AG10803 (cell line): ENCODE measurements at regions not wholly inside any gene's neighbourhood (a gene's known extent, or its start where the extent isn't known, plus 50 kb on each side); places are given as distances from the start of the nearest gene placed in this dataset.
"Not testable (repeated sequence)": the region's sequence is repeated elsewhere in the genome, so short reads cannot be mapped to it uniquely, and the experiment has no call there.

Source experiments
- DNase-seq: peaks from one replicate; pipeline ENCODE4 v3.0.0; 2010; ENCODE audit warnings: low read depth
- H3K4me3 ChIP-seq: 2 replicates; pipeline ENCODE4 v1.5.1; 2011; ENCODE audit warnings: mild to moderate bottlenecking, low read length, control low read depth
- CTCF ChIP-seq: conservative IDR thresholded peaks from 2 replicates; pipeline ENCODE4 v1.5.1; 2011; ENCODE audit warnings: mild to moderate bottlenecking, low read length, control low read depth, inconsistent platforms

DNA sequence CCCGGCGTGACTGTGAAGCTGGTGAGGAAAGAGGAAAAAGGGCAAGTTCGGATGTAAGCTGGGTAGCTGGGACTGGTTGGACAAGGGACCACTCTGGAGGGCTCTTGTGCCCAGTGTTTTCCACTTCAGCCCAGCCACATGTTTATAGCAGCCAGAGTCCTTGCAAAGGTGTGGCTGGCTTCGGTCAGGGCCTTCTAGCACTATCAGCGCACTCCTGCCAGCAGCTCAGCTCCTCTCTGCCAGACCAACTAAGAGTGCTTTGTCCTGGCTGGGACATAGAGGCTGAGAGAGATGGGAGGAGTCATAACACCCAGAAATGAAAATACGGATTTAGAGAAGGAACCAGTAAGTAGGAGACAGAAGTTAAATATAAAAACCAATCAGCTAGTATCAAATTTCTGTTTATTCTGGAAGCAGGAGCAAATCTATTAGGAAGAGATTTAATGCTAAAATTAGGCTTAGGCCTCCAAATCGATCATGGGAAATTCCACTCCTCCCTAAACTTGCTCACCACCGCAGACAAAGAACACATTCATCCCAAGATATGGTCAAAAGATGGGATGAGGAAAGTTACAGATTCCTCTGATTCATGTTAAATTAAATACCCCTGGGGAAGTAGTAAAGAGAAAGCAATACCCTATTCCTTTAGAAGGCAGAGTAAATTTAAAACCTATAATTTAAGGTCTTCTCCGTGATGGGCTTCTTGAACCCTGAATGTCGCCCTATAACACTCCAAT lies 135.0 kb downstream of the RALA start:
- H3K4me3 ChIP-seq: no peak overlapping the region
- DNase-seq: no peak
- TF ChIP-seq CTCF: no peak

GRCh38 chr7:39761449-39761848 lies 138.1 kb downstream of the RALA start:
- no peak for DNase-seq
- no peak for TF ChIP-seq CTCF
- no peak overlapping the region for H3K4me3 ChIP-seq

GRCh38 chr7:39762466-39762865 lies 139.1 kb downstream of the RALA start:
- DNase-seq, H3K4me3 ChIP-seq: not testable (repeated sequence)

- DNase-seq: peak; percentile 45
- H3K4me3 ChIP-seq: not testable (repeated sequence)
Observed at GRCh38 chr7:39762881-39763280, 139.5 kb downstream of the RALA start.

- not testable (repeated sequence) for H3K4me3 ChIP-seq, DNase-seq
Observed at GRCh38 chr7:39765833-39766232, 142.5 kb downstream of the RALA start.

GRCh38 chr7:39768439-39768838 lies 145.1 kb downstream of the RALA start:
- H3K4me3 ChIP-seq, DNase-seq: not testable (repeated sequence)

GRCh38 chr7:39774341-39774851 lies 151.0 kb downstream of the RALA start:
- DNase-seq, H3K4me3 ChIP-seq: not testable (repeated sequence)

DNA sequence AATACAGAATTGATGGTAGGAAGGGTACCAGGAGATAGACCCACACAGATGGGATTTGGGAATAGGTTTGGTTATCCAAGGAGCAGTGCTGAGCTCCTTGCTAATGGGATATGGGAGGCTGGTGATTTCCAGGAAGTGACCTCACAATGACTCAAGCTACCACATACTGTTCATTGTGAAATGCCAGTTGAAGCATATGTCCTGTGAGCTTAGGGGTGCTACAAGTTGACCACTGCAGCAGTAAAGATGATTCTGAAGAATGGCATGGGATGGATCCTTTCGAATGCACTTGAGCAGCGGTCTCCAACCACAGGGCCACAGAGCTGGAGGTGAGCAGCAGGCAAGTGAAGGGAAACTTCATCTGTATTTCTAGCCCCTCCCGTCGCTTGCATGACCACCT lies 158.2 kb downstream of the RALA start:
- H3K4me3 ChIP-seq: not testable (repeated sequence)
- peak; percentile 49 for DNase-seq

- not testable (repeated sequence) for H3K4me3 ChIP-seq
Observed at GRCh38 chr7:39786440-39786839, 163.1 kb downstream of the RALA start.

GRCh38 chr7:39791035-39791434 lies 159.0 kb upstream of the CDK13 start:
- DNase-seq: peak; percentile 6
- H3K4me3 ChIP-seq: not testable (repeated sequence)

More at GRCh38 chr7:39786440-39786839, 163.1 kb downstream of the RALA start:
- not testable (repeated sequence) for DNase-seq

- H3K4me3 ChIP-seq: not testable (repeated sequence)
- peak; percentile 21 for DNase-seq
Observed at GRCh38 chr7:39791911-39792310, 158.1 kb upstream of the CDK13 start.

- not testable (repeated sequence) for H3K4me3 ChIP-seq
Observed at GRCh38 chr7:39793026-39793425, 157.0 kb upstream of the CDK13 start.

DNA sequence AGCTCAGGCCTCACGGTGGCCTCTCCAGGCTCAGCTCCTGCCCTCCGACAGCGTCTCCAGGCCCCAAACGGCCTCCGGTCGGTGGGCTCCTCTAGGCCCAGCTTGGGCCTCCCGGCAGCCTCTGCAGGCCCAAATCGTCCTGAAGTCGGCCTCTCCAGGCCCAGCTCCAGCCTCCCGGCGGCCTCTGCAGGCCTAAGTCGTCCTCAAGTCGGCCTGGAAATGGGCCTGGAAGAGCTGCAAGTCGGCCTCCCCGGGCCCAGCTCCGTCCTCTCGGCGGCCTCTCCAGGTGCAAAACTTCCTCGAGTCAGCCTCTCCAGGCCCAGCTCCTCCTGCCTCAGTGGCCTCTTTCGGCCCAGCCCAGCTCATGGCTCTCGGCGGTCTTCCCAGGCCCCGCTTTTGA lies 156.2 kb upstream of the CDK13 start:
- not testable (repeated sequence) for DNase-seq

More at GRCh38 chr7:39793026-39793425, 157.0 kb upstream of the CDK13 start:
- not testable (repeated sequence) for DNase-seq

DNA sequence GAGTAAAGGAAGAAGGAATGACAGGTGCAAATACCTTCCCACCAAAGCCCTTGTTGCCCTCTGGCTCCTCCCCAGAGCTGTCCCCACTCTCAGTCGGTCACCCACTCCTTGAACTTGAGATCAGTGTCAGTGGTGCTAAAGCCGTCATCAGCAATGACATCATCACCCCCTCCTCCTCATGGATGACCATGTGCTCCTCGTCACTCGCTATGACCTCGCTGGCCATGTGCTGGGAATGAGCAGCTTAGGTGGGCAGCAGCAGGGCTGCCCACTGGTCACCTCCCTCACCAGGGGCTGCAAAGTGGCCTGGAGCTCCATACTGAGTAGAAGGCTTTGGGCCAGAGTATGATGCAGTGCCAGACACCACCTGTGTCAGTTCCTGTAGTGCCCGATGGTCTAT lies 153.1 kb upstream of the CDK13 start:
- DNase-seq, H3K4me3 ChIP-seq: not testable (repeated sequence)

More for the DNA sequence above, 156.2 kb upstream of the CDK13 start:
- not testable (repeated sequence) for H3K4me3 ChIP-seq

DNA sequence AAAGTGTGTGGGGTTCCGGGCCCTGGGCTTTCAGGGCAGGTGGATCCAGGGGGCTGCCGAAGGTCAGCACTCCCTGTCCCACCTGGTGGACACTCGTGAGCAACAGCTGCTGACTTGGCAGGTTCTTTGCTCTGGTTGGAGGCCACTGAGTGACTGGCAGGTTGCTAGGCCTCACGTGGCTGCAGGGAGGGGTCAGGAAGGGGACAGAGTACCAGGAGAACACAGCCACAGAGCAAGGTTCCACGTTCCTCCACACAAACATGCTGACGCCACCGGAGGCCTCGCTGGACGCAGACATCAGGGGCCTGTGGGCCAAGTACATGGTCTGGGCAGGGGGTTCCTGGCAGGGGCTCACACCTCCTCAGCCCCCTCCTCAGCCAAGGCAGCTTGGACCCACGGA lies 152.0 kb upstream of the CDK13 start:
- H3K4me3 ChIP-seq, DNase-seq: not testable (repeated sequence)
